ENCODE measurements at regions not wholly inside any gene's neighbourhood (a gene's known extent, or its start where the extent isn't known, plus 50 kb on each side); places are given as distances from the start of the nearest gene placed in this dataset.
A peak's percentile ranks its signal among the peaks of the same experiment; 100 is the strongest.
"Not testable (repeated sequence)": the region's sequence is repeated elsewhere in the genome, so short reads cannot be mapped to it uniquely, and the experiment has no call there.

DNA sequence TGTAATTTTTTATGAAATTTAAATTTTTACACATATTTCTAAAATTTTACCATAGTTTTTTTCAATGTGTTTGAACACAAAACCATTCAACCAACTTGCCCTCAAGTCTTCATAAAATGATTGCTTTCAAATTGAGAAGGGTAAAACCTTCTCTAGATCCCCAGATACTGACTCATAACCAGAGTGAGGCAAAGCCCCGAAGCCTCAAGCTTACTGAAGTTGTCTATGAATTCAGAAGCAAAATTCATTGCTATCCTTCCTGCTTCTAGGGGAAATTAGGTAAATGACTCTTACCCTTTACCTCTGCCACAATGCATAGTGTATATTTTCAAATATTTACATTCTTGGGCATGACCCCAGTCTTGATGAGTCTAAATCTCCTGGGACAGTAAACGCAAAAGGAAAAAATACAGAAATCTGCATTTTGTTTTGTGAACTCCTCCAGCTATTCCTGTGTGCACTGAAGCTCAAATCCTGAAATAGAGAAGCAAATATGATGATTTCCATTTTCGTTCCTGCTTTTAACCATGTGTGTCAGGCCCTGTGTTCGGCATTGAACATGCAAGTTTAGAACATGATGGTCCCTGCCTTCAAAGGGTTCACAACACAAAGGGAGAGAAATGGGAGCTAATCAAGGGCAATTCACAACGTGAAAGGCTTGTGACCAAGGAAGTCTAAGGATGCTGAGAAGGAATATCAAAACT is 246.3 kb downstream of the SUCLG1 start:
- no peak for DNase-seq

GRCh38 chr2:84209941-84210340 is 249.1 kb downstream of the SUCLG1 start:
- DNase-seq = no peak

- DNase-seq = no peak
These were observed 254.1 kb downstream of the SUCLG1 start for GRCh38 chr2:84204995-84205394.

DNA sequence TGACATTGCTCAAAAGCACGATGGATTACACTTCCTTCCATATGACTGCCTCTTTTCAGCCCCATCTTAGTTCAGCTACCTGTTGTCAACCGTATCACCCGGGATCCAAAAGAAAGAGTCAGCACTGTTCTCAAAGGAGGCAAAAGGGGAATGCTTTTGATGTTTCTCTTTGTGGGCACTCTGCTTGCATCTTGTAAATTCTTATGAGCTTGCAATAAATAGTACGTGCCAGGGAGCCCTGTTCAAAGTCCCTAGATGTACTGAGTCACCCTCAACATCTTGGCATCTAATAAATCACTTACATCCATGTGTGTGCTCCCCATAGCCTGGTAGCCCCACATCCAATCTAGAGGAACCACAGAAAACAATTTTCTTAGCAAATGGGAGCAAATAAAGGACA is 256.9 kb downstream of the SUCLG1 start:
- DNase-seq = no peak

DNA sequence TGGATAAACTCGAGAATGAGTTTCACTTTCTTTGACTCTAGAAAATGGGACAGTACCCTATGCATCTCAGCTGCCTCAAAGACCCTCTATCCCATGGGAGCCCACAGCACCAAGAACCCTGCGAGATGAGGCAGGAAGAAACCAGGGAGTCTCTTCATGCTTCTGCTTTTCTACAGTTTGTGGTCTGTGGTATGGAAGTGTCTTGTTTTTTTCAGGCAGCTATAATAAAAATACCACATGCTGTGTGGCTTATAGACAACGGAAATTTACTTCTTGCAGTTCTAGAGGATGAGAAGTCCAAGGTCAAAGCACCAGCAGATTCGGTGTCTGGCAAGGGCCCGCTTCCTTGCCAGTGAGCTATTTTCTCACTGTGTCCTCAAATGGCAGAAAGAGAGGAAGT is 257.9 kb downstream of the SUCLG1 start:
- DNase-seq = no peak

DNA sequence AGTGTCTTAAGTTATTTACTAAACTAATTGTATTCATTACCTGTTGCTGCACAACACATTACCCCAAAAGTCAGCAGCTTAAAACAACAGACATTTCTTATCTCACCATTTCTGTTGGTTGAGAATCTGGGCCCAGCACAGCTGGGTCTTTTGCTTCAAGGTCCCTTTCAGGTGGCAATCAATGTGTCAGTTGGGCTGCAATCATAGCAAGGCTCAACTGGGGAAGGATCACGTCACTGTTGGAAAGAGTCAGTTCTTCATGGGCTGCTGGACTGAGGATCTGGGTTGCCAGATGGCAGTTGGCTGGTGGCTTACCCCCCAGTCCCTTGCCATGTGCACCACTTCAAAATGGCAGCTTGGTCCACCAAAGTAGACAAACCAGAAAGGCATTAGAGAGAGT is 261.2 kb downstream of the SUCLG1 start:
- DNase-seq = no peak

DNA sequence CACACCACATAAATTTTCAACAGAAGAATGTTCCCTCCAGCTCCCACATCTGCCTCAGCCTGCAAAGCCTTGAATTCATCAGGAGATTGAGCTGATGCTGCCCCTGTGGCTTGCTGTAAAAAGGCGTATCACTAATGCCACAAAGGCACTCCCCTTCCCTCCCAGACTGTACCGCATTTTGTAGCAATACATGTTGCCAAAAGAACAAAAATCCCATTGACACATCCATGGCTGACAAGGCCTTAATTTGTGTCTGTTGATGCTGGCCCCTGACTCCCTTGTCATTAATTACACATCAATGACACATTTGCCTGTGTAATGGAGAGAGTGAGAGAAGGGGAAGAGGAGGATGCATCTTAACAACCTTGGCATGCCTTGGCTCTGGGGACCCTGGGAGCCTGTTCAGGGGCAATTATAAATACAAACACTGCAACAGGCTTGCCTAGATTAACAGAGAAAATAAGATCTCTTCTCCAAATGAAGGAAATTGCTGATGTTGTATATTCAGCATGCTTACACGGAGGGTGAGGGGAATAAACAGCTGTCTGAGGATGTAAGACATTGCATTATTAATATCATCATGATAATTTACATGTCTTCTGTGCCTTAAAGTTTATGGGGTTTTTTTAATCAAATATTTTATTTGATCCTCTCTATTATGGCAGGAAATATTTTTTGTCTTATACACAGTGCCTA is 264.0 kb downstream of the SUCLG1 start:
- DNase-seq = peak; percentile 36

GRCh38 chr2:84194181-84194580 is 264.9 kb downstream of the SUCLG1 start:
- no peak for DNase-seq

GRCh38 chr2:84187258-84187657 is 271.8 kb downstream of the SUCLG1 start:
- DNase-seq = no peak

- DNase-seq = no peak
These were observed 277.2 kb downstream of the SUCLG1 start for GRCh38 chr2:84181927-84182326.

GRCh38 chr2:84177733-84178132 is 281.3 kb downstream of the SUCLG1 start:
- no peak for DNase-seq

GRCh38 chr2:84175970-84176369 is 283.1 kb downstream of the SUCLG1 start:
- DNase-seq = no peak

DNA sequence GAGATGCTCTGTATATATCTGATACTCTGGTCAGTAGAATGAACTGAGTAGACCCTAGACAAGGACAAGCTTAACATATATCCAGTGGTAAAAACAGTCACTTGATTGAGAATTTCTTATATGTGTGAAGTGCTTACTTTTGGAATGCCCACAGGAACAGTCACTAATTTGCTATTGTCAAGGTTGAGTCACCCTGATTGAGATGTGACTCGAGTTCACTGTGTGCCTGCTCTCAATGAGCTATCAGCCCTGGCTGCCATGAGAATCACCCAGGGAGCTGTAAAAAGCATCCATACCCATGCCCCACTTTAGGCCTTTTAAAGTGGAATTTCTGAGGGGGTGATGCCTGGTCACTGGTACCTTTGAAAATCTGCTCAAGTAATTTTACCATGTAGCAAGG is 283.7 kb downstream of the SUCLG1 start:
- DNase-seq = no peak

DNA sequence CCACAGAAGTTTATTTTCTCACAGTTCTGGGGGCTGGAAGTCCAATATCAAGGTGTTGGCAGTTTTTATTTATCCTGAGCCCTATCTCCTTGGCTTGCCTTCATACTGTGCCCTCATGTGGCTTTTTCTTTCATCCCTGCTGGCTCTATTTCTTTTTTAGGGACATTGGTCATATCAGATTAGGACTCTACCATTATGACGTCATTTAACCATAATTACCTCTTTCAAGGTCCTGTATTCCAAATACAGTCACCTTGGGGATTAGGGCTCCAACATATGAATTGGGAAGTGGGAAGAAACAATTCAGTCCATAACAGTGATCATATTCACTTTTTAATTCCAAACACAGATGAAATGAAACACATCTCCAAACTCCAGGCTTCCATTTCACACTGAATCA is 286.0 kb downstream of the SUCLG1 start:
- no peak for DNase-seq

DNA sequence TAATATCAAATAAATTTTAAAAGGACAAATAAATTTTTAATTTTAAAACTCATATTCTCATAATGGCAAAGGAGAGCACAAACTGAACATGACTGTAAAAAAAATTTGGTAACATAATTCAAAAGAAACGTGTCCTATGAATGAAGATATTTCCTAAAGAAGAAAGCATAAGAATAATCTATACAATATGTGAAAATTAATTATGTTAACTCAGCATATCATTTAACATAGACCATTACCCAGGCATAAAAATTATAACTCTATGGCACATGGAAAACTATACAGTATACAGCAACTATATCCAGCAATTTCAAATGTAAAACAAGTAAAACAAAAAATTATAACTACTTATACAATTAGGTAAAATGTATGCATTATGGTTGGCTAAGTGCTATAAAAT is 288.1 kb downstream of the SUCLG1 start:
- no peak for DNase-seq

DNA sequence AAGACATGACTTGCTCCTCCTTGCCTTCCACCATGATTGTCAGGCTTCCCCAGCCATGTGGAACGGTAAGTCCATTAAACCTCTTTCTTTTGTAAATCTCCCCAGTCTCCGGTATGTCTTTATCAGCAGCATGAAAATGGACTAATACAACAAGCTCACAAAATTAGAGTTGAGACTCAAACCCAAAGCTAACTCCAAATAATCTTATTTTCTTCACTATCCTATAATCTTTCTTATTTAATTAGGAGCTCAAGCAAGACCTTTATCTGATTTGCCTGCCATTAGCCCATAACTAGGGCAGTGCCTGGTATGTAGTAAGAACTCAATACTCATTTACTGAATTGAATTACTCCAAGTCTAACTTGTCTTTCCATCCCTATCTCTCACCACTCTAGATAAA is 289.2 kb downstream of the SUCLG1 start:
- no peak for DNase-seq

DNA sequence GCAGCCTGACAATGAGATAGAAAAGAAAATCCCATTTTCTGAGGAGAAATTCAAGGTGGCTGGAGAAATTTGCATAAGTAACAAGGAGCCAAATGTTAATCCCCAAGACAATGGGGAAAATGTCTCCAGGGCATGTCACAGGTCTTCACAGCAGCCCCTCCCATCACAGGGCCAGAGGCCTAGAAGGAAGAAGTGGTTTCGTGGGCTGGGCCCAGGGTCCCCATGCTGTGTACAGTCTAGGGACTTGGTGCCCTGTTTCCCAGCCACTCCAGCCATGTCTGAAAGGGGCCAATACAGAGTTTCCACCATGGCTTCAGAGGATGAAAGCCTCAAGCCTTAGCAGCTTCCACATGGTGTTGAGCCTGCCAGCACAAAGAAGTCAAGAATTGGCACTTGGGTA is 290.5 kb downstream of the SUCLG1 start:
- not testable (repeated sequence) for DNase-seq

DNA sequence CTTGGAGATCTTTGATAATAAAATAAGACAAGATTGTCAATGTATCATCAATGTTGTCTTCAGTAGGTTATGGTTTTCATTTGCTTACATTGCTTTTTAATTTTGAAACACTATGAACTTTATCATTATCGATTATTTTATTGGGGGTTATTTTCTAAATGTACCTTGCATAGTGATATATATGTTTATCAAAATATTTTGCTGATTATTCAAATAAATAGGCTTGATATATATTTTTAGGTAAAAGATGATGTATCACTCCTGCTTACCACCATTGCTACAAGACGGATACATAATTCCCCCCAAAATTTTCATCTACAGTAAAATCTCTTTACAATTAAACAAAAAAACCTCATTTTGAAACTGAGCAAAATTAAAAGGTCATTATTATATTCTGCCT is 293.8 kb downstream of the SUCLG1 start:
- no peak for DNase-seq

DNA sequence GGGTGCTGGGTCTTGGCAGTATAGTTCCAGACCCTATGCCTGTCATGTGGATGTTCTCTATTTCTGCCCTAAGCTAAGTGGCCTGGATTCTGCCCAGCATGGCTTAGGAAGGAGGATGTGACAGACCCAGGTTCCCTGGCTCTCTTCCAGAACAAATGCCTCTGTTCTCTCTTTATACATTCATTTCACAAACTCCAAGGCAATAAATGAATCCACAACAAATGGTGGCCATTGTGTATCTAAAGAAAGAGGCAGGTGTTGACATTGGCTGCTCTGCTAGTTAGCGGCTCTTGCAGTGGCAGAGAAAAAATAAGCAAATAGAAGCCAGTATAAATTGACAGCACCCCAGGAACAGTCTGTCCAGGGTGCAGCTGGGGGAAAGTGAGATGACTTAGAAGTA is 298.6 kb downstream of the SUCLG1 start:
- no peak for DNase-seq

DNA sequence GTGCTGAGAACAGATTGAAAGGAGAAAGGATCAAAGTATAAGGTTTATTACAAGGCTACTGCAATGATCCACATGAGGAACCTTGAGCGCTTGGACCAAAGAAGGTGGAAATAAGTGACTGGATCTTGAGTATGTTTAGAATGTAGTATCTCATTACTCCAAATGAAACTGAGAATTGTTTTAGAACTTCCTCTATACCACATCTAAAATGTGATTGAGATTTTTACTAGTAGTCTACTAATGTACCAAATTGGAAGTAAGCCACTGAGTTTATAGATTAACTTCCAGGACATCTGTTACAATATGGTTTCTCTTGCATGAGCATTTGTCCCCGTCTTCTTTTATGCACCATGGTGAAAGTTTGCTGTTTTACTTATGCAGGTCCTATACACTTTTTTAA is 300.5 kb downstream of the SUCLG1 start:
- no peak for DNase-seq

DNA sequence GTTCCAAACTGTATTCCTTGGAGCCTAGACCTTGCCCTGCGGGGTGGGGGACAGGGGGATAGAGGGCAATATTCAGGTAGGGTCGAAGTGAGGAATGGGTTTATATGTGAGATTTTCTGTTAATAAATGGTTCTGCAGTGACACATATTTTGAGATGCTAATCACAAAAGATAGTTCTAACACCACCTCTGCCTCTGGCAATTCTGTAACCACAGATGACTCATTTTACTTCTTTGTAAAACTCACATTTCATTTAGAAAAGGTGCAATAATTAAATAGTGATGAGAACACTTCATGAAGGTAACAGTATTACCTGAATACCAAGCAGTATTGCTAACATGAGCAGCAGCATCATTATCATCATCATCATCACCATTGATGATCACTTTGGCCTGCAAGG is 306.6 kb downstream of the SUCLG1 start:
- DNase-seq = no peak

DNA sequence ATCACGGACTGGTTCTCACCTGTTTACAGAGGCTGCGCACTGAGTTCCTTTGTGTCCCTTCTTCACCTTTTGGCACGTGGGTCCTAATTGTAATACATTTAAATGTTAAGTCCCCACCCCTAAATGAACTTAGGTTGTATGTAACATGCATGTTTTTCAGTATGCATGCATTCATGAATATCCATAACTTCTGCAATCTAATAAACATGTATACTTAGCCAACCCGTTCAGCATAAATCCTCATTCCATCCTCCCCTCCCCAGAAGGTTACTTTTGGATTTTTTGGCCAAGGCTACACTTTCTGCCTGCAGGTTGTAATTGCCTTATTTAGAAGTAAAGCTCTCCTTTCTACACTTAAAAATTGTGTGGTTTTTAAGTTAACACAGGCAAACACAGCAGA is 314.7 kb downstream of the SUCLG1 start:
- DNase-seq = no peak

- DNase-seq = no peak
These were observed 322.0 kb downstream of the SUCLG1 start for GRCh38 chr2:84137034-84137433.

GRCh38 chr2:84132370-84132769 is 326.7 kb downstream of the SUCLG1 start:
- DNase-seq = peak; percentile 46

- DNase-seq = no peak
These were observed 327.7 kb downstream of the SUCLG1 start for GRCh38 chr2:84131278-84131830.
